Testis (tissue), 2 donors: ENCODE measurements at regions not wholly inside any gene's neighbourhood (a gene's known extent, or its start where the extent isn't known, plus 50 kb on each side); places are given as distances from the start of the nearest gene placed in this dataset.

Source experiments
- DNase-seq: peaks from one replicate; pipeline ENCODE4 v3.0.0-alpha.2; 2019
- H3K27ac ChIP-seq, 2 donors: fragments of 200-600 bp; sonication (generic); one replicate each; pipeline ENCODE4 v1.5.1; 2019
- H3K27me3 ChIP-seq: fragments of 200-600 bp; sonication (generic); one replicate; pipeline ENCODE4 v1.5.1; 2019
- H3K36me3 ChIP-seq: fragments of 200-600 bp; sonication (generic); one replicate; pipeline ENCODE4 v1.5.1; 2017; ENCODE audit warnings: low read depth; ENCODE audit errors: missing control alignments
- H3K4me1 ChIP-seq: fragments of 200-600 bp; sonication (generic); one replicate; pipeline ENCODE4 v1.5.1; 2019
- H3K4me3 ChIP-seq, 2 donors: fragments of 200-600 bp; sonication (generic); one replicate each; pipeline ENCODE4 v1.5.1; 2017 to 2019
- H3K9me3 ChIP-seq: fragments of 200-600 bp; sonication (generic); one replicate; pipeline ENCODE4 v1.5.1; 2017
- CTCF ChIP-seq, 3 experiments: fragments of 450-650 bp in 2 of 3; fragments of 200-600 bp in 1 of 3; sonication (generic) in 1 of 3; IDR thresholded peaks; one replicate each; pipeline ENCODE4 v1.5.1; 2016 to 2019; ENCODE audit warnings: antibody characterized with exemption in 3 of 3, mild to moderate bottlenecking in 2 of 3, moderate library complexity in 1 of 3
- POLR2A ChIP-seq: fragments of 450-650 bp; IDR thresholded peaks from one replicate; pipeline ENCODE4 v1.6.1; 2017; ENCODE audit warnings: antibody characterized with exemption, mild to moderate bottlenecking, moderate library complexity
- WGBS, 2 donors: methylation state at CpG; one replicate each; pipeline ENCODE4 v1.1.5; 2018; 5-methylcytosine and 5-hydroxymethylcytosine counted together
- intact Hi-C: fragments of 100-400 bp; cut with DNase I; formaldehyde crosslinking; loops from one replicate; pipeline ENCODE4 v1.15.1; 2023; ENCODE audit warnings: low total_unique reads

GRCh38 chr3:99248130-99248529 lies 346.6 kb upstream of the DCBLD2 start:
- H3K27ac ChIP-seq: no peak overlapping the region
- H3K27me3 ChIP-seq: no peaks in the 10 kb centered on the region
- peaks cover 19% of the 10 kb centered on the region for H3K4me1 ChIP-seq
- intact Hi-C loops: no loop called here
- H3K9me3 ChIP-seq: no peaks in the 10 kb centered on the region
- no peak overlapping the region for H3K4me3 ChIP-seq
- 67 to 77% methylated on average over 1 of the region's 1 CpG for WGBS, 2 donors
- no peaks in the 10 kb centered on the region for H3K36me3 ChIP-seq
- DNase-seq: no peak
- TF ChIP-seq CTCF (IDR thresholded peaks at IDR 0.05): no peak
- TF ChIP-seq POLR2A: no peak

DNA sequence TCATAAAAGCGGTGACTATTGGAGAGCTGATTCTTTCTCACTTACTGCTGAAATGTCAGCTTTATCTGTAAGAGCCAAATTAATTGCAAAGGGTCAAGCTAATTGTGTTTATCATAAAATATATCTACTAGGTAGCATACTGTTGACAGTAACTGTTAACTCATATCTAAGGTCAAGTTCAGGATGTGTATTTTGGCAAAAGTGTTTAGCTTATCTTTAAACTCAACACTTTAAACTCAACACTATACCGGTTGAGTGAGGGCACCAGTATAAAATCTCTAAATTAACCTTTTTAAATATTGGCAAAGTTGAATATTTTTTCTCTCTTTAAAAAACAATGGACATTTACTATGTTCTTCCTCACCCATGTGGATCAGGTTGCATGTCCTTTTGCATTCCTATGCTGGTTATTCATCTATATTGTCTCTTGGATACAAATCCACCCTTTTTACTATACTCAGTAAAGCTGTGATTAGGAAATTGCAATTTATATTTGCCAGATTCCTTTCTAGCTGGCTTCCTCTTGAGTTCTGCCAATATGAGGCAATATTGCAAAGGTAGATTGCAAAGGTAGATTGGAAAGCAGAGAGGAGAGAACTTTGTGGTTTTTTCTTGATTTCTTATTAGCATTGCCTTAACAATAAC lies 344.6 kb upstream of the DCBLD2 start:
- H3K4me3 ChIP-seq: no peak overlapping the region
- WGBS, 2 donors: 51 to 59% methylated on average over 2 of the region's 2 CpGs
- intact Hi-C loops: no loop called here
- H3K27ac ChIP-seq: no peak overlapping the region
- H3K27me3 ChIP-seq: no peaks in the 10 kb centered on the region
- TF ChIP-seq POLR2A: no peak
- TF ChIP-seq CTCF (IDR thresholded peaks at IDR 0.05): no peak
- H3K9me3 ChIP-seq: no peaks in the 10 kb centered on the region
- no peaks in the 10 kb centered on the region for H3K36me3 ChIP-seq
- no peak for DNase-seq
- H3K4me1 ChIP-seq: peaks cover 18% of the 10 kb centered on the region

- Histone ChIP-seq H3K4me3 (no peak overlapping the region), H3K27ac (no peak overlapping the region), H3K9me3 (no peaks in the 10 kb centered on the region), H3K36me3 (no peaks in the 10 kb centered on the region), H3K4me1 (no peaks in the 10 kb centered on the region), H3K27me3 (no peaks in the 10 kb centered on the region)
- WGBS, 2 donors: 94 to 98% methylated on average over 2 of the region's 2 CpGs
- intact Hi-C loops: no loop called here
- no peak for DNase-seq
- no peak for TF ChIP-seq CTCF (IDR thresholded peaks at IDR 0.05)
- TF ChIP-seq POLR2A: no peak
Observed at GRCh38 chr3:99242271-99242670, 340.8 kb upstream of the DCBLD2 start.

GRCh38 chr3:99240700-99241099 lies 339.2 kb upstream of the DCBLD2 start:
- no peak for DNase-seq
- no peak for TF ChIP-seq POLR2A
- no peak for TF ChIP-seq CTCF (IDR thresholded peaks at IDR 0.05)
- H3K4me1 ChIP-seq: no peaks in the 10 kb centered on the region
- intact Hi-C loops: no loop called here
- no peaks in the 10 kb centered on the region for H3K9me3 ChIP-seq
- 41 to 48% methylated on average over 2 of the region's 2 CpGs for WGBS, 2 donors
- no peak overlapping the region for H3K4me3 ChIP-seq
- no peak overlapping the region for H3K27ac ChIP-seq
- no peaks in the 10 kb centered on the region for H3K36me3 ChIP-seq
- no peaks in the 10 kb centered on the region for H3K27me3 ChIP-seq

- no peak for TF ChIP-seq POLR2A
- no peak for TF ChIP-seq CTCF (IDR thresholded peaks at IDR 0.05)
- Histone ChIP-seq H3K9me3 (no peaks in the 10 kb centered on the region), H3K4me1 (no peaks in the 10 kb centered on the region), H3K27me3 (no peaks in the 10 kb centered on the region), H3K27ac (no peak overlapping the region), H3K4me3 (no peak overlapping the region), H3K36me3 (no peaks in the 10 kb centered on the region)
- no peak for DNase-seq
- intact Hi-C loops: no loop called here
Observed at GRCh38 chr3:99236576-99236975, 335.1 kb upstream of the DCBLD2 start.
